H1 (cell line): ENCODE measurements at regions not wholly inside any gene's neighbourhood (a gene's known extent, or its start where the extent isn't known, plus 50 kb on each side); places are given as distances from the start of the nearest gene placed in this dataset.

Experiments
- SIN3A ChIP-seq, 2 experiments: IDR thresholded peaks in 1 of 2; conservative IDR thresholded peaks in 1 of 2; 2 replicates each; pipeline ENCODE4 v1.6.1; 2011 to 2012; ENCODE audit warnings: low read length in 2 of 2, improper control_type of control experiment in 1 of 2, low read depth in 1 of 2, mild to moderate bottlenecking in 1 of 2

GRCh38 chr1:198082576-198082975 is 74.2 kb upstream of the NEK7 start (continued):
- TF ChIP-seq SIN3A (conservative IDR thresholded peaks at IDR 0.05 in 1 of 2, IDR thresholded peaks at IDR 0.05 in 1 of 2; ENCODE audit: low read depth in 1 of 2, low read length in 2 of 2), result no peak
